GM18498 (cell line): ENCODE measurements at regions not wholly inside any gene's neighbourhood (a gene's known extent, or its start where the extent isn't known, plus 50 kb on each side); places are given as distances from the start of the nearest gene placed in this dataset.
A peak's percentile ranks its signal among the peaks of the same experiment; 100 is the strongest.
"Not testable (repeated sequence)": the region's sequence is repeated elsewhere in the genome, so short reads cannot be mapped to it uniquely, and the experiment has no call there.

Source experiments
- ATAC-seq: cut with Tn5 transposase; IDR thresholded peaks from one replicate; pipeline ENCODE4 v1.9.1; 2021; ENCODE audit warnings: mild to moderate bottlenecking, moderate library complexity; ENCODE audit not compliant: unreplicated experiment

- no peak for ATAC-seq
Measured at GRCh38 chr4:138413273-138413672, 171.1 kb upstream of the SLC7A11 start.

GRCh38 chr4:138412847-138413246, 170.7 kb upstream of the SLC7A11 start:
- no peak for ATAC-seq

- ATAC-seq = no peak
Measured at GRCh38 chr4:138410266-138410665, 168.1 kb upstream of the SLC7A11 start.

GRCh38 chr4:138409670-138410069, 167.5 kb upstream of the SLC7A11 start:
- ATAC-seq = peak; percentile 45

GRCh38 chr4:138408758-138409157, 166.6 kb upstream of the SLC7A11 start:
- ATAC-seq = no peak

- no peak for ATAC-seq
Measured at GRCh38 chr4:138407329-138407728, 165.2 kb upstream of the SLC7A11 start.

- no peak for ATAC-seq
Measured at GRCh38 chr4:138406876-138407275, 164.7 kb upstream of the SLC7A11 start.

- peak; percentile 72 for ATAC-seq
Measured at GRCh38 chr4:138405934-138406567, 163.9 kb upstream of the SLC7A11 start.

- ATAC-seq = peak; percentile 82
Measured at GRCh38 chr4:138405466-138405891, 163.3 kb upstream of the SLC7A11 start.

GRCh38 chr4:138404801-138405200, 162.7 kb upstream of the SLC7A11 start:
- ATAC-seq = no peak

GRCh38 chr4:138404251-138404650, 162.1 kb upstream of the SLC7A11 start:
- no peak for ATAC-seq

- ATAC-seq = no peak
Measured at GRCh38 chr4:138401334-138401733, 159.2 kb upstream of the SLC7A11 start.

- ATAC-seq = no peak
Measured at GRCh38 chr4:138400543-138400942, 158.4 kb upstream of the SLC7A11 start.

GRCh38 chr4:138400066-138400465, 157.9 kb upstream of the SLC7A11 start:
- ATAC-seq = no peak

- ATAC-seq = no peak
Measured at GRCh38 chr4:138399081-138399480, 156.9 kb upstream of the SLC7A11 start.

GRCh38 chr4:138398322-138398721, 156.2 kb upstream of the SLC7A11 start:
- ATAC-seq = no peak

GRCh38 chr4:138393886-138394610, 151.9 kb upstream of the SLC7A11 start:
- ATAC-seq = no peak

GRCh38 chr4:138392751-138393308, 150.7 kb upstream of the SLC7A11 start:
- ATAC-seq = peak; percentile 66

GRCh38 chr4:138389976-138390685, 148.0 kb upstream of the SLC7A11 start:
- no peak for ATAC-seq

GRCh38 chr4:138374947-138375346, 132.8 kb upstream of the SLC7A11 start:
- ATAC-seq = no peak

- ATAC-seq = no peak
Measured at GRCh38 chr4:138367942-138368341, 125.8 kb upstream of the SLC7A11 start.

GRCh38 chr4:138352446-138352845, 110.3 kb upstream of the SLC7A11 start:
- not testable (repeated sequence) for ATAC-seq
